GM21423 (cell line): ENCODE measurements at regions not wholly inside any gene's neighbourhood (a gene's known extent, or its start where the extent isn't known, plus 50 kb on each side); places are given as distances from the start of the nearest gene placed in this dataset.

Experiments
- ATAC-seq: cut with Tn5 transposase; IDR thresholded peaks from one replicate; pipeline ENCODE4 v1.9.1; 2021; ENCODE audit warnings: mild to moderate bottlenecking, moderate library complexity; ENCODE audit not compliant: unreplicated experiment

DNA sequence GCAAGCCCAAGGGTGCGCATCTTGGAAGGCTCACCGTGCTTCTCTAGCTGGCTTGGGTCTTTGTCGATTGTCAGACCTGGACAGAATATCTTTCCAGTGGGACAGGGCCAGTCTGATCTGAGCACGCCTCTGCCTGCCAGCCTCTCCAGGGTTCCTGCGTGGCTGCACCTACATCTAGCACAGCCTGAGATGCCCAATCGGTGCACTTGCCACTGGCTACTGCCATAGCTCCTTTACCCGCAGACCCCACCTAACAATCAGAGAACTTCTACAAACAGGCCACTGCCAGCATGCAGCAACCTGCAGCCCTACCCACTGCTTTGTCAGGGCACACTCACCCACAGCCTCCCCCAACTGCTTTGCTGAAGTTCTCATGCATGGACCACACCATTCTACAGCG, 56.7 kb upstream of the PHACTR3 start:
- no peak for ATAC-seq
